ENCODE measurements at regions not wholly inside any gene's neighbourhood (a gene's known extent, or its start where the extent isn't known, plus 50 kb on each side); places are given as distances from the start of the nearest gene placed in this dataset.
"Not testable (repeated sequence)": the region's sequence is repeated elsewhere in the genome, so short reads cannot be mapped to it uniquely, and the experiment has no call there.

DNA sequence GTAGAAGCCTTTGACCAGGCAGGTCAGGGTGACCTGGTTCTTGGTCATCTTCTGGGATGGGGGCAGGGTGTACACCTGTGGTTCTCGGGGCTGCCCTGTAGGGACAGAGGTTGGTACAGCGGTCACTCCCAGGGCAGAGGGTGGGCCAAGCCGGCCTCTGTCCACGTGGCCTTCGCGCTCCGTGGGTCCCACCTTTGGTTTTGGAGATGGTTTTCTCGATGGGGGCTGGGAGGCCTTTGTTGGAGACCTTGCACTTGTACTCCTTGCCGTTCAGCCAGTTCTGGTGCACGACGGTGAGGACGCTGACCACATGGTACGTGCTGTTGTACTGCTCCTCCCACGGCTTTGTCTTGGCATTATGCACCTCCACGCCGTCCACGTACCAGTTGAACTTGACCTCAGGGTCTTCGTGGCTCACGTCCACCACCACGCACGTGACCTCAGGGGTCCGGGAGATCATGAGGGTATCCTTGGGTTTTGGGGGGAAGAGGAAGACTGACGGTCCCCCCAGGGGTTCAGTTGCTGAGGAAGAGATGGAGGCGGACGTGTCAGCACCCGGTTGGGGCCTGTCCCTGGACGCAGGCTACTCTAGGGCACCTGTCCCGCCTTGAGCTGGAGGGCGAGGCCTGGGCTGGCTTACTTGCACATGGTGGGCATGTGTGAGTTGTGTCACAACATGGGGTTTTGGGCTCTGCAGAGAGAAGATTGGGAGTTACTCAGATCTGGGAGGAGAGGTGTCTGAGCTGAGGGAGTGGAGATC is 142.3 kb downstream of the TMEM121 start:
- peak; percentile 53 for DNase-seq (ENCODE audit: low read depth)
- not testable (repeated sequence) for H3K4me3 ChIP-seq (ENCODE audit: low read depth, low read length)

GRCh38 chr14:105669231-105669610 is 142.8 kb downstream of the TMEM121 start:
- not testable (repeated sequence) for H3K4me3 ChIP-seq (ENCODE audit: low read depth, low read length); DNase-seq (ENCODE audit: low read depth)

DNA sequence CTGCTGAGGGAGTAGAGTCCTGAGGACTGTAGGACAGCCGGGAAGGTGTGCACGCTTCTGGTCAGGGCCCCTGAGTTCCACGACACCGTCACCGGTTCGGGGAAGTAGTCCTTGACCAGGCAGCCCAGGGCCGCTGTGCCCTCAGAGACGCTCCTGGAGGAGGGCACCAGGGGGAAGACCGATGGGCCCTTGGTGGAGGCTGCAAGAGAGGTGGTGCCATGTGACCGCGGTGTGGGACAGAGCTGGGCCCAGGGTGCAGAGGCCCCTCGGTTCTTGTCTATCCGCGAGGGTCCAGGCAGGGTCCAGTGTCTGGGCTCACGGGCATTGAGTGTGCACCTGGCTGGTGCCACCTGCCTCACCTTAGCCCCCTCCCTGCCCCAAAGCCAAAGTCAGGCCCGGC is 143.3 kb downstream of the TMEM121 start:
- DNase-seq (ENCODE audit: low read depth), result peak; percentile 38
- H3K4me3 ChIP-seq (ENCODE audit: low read depth, low read length), result not testable (repeated sequence)

DNA sequence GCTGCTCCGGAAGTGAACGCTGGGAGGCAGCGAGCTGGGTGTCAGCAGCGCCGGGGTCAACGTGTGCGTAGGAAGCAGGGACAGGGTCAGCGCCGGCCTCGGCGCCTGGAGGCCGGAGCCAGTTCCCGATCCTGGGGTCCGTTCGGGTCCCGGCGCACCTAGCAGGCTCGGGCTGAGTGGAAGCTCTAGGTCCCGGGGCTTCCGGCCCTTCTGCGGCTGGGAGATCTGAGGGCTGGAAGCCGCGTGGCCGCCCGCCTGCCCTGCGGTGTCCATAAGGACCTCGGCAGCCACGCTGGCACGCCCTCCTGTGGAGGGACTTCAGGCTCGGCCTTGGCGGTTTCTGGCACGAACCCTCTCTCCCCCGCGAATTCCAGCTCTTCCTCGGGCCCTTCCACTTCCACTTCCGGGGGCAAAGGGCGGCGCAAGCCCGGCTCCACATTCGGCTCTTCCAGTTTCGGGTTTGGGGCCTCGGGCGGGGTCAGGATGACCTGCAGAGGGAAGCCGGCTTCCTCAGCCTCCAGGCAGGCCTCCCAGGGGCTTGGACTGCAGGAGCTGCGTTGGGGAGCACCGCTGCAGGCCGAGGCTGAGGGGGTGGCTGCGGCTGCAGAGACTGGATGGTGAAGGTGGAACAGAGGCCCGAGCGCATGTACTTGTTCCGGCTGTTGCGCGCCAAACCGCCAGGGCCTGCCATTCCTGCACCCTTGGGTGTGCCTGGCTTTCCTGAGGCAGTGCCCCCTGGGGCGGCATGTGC is 146.2 kb downstream of the TMEM121 start:
- H3K4me3 ChIP-seq (ENCODE audit: low read depth, low read length); DNase-seq (ENCODE audit: low read depth): not testable (repeated sequence)

DNA sequence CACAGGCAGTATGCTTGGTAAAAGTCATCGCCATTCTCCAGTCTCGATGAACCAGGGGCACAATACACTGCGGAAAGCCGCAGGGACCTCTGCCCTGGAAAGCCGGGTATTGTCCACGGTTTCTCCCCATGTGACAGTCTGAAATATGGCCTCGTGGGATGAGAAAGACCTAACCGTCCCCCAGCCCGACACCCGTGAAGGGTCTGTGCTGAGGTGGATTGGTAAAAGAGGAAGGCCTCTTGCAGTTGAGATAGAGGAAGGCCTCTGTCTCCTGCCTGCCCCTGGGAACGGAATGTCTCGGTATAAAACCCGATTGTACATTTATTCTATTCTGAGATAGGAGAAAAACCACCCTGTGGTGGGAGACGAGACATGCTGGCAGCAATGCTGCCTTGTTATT is 149.1 kb downstream of the TMEM121 start:
- DNase-seq (ENCODE audit: low read depth); H3K4me3 ChIP-seq (ENCODE audit: low read depth, low read length): not testable (repeated sequence)

- DNase-seq (ENCODE audit: low read depth); H3K4me3 ChIP-seq (ENCODE audit: low read depth, low read length): not testable (repeated sequence)
Observed at GRCh38 chr14:105675905-105676670, 149.7 kb downstream of the TMEM121 start.

DNA sequence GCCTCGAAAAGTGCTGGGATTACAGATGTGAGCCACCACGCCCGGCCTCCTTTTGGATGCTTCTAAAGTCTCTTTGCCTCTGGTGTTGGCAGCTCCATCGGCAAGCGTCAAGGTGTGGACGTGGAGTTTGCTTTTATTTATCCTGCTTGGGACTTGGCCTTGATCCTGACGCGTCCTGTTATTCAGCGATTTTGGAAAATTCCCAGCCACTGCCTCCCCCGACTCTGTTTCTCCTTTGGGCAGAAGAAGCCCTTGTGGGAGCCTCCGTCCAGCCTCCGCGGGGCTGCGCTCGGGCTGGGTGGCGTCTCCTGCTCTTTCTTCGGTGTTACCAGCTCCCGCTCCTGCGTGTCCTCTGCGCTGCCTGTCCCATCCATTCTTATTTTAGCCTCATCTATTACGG is 151.7 kb downstream of the TMEM121 start:
- not testable (repeated sequence) for H3K4me3 ChIP-seq (ENCODE audit: low read depth, low read length); DNase-seq (ENCODE audit: low read depth)

DNA sequence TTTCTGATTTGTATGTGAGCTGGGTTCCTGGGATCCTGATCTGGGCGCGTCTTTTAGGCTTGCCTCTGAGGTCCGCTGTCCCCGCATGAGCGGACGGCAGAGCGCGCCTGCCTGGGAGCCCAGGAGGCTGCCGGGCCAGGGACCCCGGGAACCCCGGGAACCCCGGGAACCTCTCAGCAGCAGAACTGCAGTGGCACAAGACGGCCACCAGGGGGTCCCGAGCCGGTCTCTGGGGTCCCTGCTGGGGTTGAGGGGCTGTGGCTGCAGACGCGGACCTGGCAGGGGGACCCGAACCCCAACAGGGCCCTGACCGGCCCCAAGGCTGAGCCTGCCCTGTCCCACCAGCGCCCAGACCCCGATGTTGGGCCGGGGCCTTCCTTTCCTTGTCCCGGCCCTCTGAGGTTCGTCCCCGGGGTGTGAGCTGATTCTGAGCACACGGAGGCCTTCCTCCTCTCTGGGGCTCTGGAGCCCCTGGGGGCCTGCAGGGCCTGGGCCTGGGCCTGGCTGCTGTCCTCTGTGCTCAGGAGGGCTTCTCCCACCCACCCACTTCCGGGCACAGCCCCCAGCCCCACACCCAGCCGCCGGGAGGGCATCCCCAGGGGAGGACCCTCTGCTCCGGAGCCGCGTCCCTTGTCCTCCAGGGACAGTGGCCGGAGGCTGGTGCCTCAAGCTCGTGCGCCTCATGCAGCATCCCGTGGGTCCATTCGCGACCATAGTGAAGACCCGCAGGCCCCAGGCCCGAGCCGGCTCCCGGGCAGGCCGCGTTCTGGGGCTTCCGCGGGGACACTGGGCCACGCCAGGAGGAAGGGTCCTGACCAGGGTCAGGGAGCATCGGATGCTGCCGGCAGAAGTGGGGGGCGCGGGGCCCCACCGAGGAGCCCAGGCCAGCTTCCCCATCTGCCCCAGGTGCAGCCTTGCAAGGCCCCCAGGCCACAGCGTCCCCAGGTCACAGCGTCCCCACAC is 152.9 kb downstream of the TMEM121 start:
- peak; percentile 55 for DNase-seq (ENCODE audit: low read depth)
- TF ChIP-seq, protein P1, sequence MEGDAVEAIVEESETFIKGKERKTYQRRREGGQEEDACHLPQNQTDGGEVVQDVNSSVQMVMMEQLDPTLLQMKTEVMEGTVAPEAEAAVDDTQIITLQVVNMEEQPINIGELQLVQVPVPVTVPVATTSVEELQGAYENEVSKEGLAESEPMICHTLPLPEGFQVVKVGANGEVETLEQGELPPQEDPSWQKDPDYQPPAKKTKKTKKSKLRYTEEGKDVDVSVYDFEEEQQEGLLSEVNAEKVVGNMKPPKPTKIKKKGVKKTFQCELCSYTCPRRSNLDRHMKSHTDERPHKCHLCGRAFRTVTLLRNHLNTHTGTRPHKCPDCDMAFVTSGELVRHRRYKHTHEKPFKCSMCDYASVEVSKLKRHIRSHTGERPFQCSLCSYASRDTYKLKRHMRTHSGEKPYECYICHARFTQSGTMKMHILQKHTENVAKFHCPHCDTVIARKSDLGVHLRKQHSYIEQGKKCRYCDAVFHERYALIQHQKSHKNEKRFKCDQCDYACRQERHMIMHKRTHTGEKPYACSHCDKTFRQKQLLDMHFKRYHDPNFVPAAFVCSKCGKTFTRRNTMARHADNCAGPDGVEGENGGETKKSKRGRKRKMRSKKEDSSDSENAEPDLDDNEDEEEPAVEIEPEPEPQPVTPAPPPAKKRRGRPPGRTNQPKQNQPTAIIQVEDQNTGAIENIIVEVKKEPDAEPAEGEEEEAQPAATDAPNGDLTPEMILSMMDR (IDR thresholded peaks at IDR 0.05; ENCODE audit: insufficient read depth, low read depth, low read length, missing control alignments), result peak; percentile 3
- peak overlapping the region; percentile 46 for H3K4me3 ChIP-seq (ENCODE audit: low read depth, low read length)

DNA sequence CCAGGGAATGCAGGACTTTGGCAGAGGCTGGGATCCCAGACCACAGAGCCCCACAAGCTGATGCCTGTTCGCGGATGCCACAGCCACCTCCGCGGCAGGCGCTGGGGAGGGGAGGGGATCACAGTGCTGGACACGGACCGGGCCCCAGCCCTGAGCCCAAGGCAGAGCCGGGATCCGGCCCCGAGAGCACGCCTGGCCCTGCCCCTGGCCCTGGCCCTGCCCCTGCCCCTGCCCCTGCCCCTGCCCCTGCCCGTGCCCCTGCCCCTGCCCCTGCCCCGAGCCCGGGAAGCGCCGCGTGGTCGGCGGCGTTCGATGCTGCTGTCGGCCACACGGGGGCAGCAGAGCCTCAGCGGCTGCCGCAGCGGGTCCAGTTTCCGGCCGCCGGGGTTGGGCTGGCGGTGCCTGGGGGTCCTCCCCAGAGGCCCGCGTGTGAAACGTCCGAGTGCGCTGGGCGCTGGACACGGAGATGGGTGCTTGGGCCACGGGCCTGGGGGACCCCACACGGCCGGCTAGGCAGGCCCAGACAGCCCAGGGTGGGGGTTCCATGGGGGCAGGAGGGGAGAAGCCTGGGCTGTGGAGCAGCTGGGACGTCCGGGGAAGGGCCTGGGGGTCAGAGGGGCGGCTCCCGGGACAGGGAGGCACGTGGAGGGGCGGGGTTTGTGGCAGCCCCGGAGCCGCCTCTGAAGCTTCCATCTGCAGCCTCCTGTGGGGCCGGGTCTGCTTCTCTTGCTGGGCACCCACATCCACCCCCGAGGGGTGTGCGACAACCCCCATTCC is 153.8 kb downstream of the TMEM121 start:
- peak; percentile 49 for DNase-seq (ENCODE audit: low read depth)
- peak overlapping the region; percentile 46 for H3K4me3 ChIP-seq (ENCODE audit: low read depth, low read length)

DNA sequence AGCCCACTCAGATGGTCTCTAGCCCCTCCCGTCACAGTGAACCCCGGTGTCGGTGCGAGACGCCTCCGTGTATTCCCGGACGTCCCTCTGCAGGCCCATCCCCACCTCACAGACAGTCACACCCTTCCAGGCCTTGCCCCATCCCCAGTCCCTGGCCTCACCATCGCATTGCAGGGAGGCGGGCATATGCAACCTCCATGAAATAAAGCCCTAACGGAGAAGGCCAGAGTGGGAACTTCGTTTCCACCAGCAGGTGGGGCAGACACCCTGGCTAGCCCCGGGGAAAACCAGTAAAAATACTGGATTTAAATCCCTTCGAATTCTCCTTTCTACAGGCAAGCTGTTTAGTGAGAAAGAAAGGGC is 154.3 kb downstream of the TMEM121 start:
- H3K4me3 ChIP-seq (ENCODE audit: low read depth, low read length); DNase-seq (ENCODE audit: low read depth): not testable (repeated sequence)

- peak overlapping the region; percentile 36 for H3K4me3 ChIP-seq (ENCODE audit: low read depth, low read length)
- DNase-seq (ENCODE audit: low read depth), result peak; percentile 72
Observed at GRCh38 chr14:105681606-105682185, 155.3 kb downstream of the TMEM121 start.

- DNase-seq (ENCODE audit: low read depth), result not testable (repeated sequence)
- peak overlapping the region; percentile 60 for H3K4me3 ChIP-seq (ENCODE audit: low read depth, low read length)
Observed at GRCh38 chr14:105682442-105682841, 156.1 kb downstream of the TMEM121 start.
